Activated CD8-positive, alpha-beta memory T cell treated with anti-CD3 and anti-CD28 coated beads for 36 hours (primary cell): ENCODE measurements at regions not wholly inside any gene's neighbourhood (a gene's known extent, or its start where the extent isn't known, plus 50 kb on each side); places are given as distances from the start of the nearest gene placed in this dataset.

Experiments
- CTCF ChIA-PET: fragments of 350-600 bp; sonication (Branson Sonifier 250); formaldehyde crosslinking; loops from one replicate; lab custom pipeline; 2021; ENCODE audit warnings: antibody characterized with exemption; lab: Charles Lee
- POLR2A ChIA-PET: fragments of 350-600 bp; sonication (Branson Sonifier 250); formaldehyde crosslinking; loops from one replicate; lab custom pipeline; 2021; ENCODE audit warnings: antibody characterized with exemption; lab: Charles Lee

DNA sequence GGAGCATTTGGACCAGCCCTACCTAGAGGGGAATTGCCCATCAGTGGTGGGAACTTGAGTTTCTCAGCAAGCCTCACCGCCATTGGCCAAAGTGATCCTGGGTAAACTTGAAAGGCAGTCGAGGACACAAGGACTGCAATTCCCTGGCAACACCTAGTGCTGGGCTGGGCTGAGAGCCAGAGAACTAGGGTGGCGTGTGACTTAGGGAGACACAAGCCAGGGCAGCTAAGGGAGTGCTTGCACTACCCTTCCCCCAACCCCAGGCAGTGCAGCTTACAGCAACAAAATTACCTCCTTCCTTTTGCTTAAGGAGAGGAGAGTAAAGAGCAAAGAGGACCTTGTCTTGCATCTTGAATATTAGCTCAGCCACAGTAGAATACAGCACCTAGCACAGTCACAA is 176.9 kb upstream of the PRMT6 start:
- ChIA-PET CTCF (no interaction called here), POLR2A (no interaction called here)

- ChIA-PET CTCF (no interaction called here), POLR2A (no interaction called here)
Observed at GRCh38 chr1:106880226-106880625, 176.2 kb upstream of the PRMT6 start.

DNA sequence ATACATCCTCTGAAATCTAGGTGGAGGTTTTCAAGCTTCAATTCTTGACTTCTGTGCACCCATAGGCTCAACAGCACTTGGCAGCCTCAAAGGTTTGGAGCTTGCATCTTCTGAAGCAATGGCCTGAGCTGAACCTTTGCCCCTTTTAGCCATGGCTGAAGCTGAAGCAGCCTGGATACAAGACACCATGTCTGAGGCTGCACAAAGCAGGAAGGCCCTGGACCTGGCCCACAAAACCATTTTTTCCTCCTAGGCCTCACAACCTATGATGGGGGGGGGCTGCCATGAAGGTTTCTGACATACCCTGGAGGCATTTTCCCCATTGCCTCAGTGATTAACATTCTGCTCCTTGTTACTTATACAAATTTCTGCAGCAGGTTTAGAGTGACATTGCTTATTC is 173.3 kb upstream of the PRMT6 start:
- CTCF ChIA-PET, result no interaction called here
- POLR2A ChIA-PET, result no interaction called here

DNA sequence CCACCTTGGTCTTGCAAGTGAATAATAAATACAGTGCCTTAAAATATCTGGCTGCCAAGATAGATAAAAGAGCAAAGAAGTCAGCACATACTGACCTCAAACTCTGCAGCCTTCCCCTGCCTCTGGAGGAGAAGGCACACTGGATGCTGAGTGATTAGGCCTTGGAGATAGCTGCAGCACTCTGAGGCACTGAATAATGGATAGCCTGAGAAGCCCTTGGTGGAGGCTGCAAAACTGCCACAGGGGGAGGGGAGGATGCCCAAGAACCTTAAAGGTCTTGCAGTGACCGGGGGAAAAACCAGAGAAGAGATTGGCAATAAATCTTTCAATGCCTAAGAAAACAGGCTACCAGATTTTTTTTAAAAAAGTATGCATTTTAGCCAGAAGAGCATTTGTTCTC is 167.4 kb upstream of the PRMT6 start:
- POLR2A ChIA-PET, result no interaction called here
- CTCF ChIA-PET, result no interaction called here

DNA sequence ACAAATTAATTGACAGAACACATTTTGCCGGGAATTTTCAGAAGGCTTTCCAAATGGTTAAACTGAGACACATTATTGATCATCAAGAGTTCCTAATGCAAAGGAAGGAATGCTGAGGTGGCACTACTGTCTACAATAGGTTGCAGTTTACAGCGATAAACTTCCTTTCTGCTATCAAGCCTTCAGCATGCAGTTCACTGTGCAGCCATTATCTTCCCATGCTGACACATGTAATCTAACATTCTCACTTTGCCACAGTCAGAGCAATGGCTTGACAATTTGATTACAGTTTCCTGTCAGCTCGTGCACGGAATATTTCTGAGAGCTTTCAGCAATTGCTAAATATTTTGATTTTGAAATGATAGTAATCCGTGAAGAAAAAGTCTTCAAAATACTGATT is 166.9 kb upstream of the PRMT6 start:
- ChIA-PET CTCF (no interaction called here), POLR2A (no interaction called here)

- ChIA-PET POLR2A (no interaction called here), CTCF (no interaction called here)
Observed at GRCh38 chr1:106897976-106898375, 158.5 kb upstream of the PRMT6 start.

- CTCF ChIA-PET, result no interaction called here
- POLR2A ChIA-PET, result no interaction called here
Observed at GRCh38 chr1:106899644-106900043, 156.8 kb upstream of the PRMT6 start.

DNA sequence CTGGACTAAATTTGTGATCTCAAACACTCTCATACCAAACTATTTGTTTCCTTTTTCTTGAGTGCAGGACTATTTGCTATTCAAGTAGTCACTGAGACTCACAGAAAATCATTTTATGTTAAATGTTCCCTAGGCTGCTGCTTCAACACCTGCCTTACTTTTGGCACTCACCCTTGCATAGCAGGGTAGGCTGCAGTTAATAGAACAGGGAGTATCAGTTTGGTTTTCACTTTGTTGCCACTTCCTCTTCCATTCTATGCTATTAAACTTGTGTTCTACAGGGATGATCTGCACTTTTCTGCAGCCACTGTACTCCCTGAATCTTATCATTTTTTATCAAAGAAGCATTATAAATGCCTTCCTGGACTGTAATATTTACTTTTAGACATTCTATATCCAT is 148.7 kb upstream of the PRMT6 start:
- ChIA-PET POLR2A (no interaction called here), CTCF (no interaction called here)

GRCh38 chr1:106908689-106909088 is 147.8 kb upstream of the PRMT6 start:
- ChIA-PET CTCF (no interaction called here), POLR2A (no interaction called here)

DNA sequence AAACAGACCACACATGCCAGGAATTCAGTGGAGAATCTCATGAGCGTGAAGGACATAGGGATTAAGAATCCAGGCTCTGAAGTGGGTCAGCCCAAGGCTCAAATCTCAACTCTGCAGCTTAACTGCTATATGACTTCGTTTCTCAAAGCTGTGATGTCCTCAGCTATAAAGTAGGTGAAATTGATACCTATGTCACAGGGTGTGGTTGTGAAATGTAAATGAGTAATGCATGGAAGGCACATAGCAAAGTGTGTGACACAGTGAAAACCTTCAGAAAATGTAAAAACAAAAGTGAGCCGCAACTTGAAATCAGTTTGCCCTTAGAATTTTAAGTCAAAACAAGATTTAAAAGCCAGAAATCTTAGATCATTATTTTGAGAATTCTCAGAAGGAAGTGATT is 145.7 kb upstream of the PRMT6 start:
- ChIA-PET POLR2A (no interaction called here), CTCF (no interaction called here)

DNA sequence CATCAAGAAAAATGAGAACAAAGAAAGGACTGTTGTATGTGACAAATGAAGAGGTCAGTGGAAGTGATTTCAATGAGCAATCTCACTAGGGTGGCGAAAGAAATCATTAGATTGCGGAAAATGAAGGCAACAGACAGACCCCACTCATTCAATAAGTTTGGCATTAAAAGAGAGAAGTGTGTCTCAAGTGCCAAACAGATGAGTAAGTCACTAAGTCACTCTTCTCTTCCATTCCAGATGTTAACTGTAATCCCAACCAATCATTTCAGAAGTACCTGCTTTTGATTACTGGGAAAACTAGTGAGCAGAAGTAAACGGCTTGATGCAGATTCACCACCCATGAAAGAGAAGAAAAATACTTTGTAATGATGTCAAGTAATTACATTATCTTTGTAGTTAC is 144.3 kb upstream of the PRMT6 start:
- CTCF ChIA-PET, result no interaction called here

GRCh38 chr1:106921186-106921585 is 135.3 kb upstream of the PRMT6 start:
- CTCF ChIA-PET, result no interaction called here
- POLR2A ChIA-PET, result no interaction called here

More for the DNA sequence above, 144.3 kb upstream of the PRMT6 start:
- POLR2A ChIA-PET, result no interaction called here

DNA sequence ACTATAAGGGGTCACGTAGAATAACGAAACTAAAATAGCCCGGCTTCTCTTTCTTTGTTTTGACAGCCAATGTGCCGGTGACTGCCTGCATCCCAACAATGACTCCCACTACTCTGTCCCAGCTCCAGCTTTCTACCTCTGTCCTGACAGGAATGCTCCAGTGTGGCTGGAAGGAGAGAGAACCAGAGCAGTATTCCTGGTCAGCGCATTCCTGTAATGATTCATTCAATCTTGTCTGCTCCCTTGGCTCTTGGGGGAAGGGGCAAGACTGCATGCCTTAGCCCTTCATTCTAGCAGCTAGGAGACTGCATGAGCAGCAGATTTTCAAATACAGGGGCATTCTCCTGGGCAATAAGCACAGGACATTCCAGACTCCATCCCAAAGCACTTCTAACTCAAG is 132.1 kb upstream of the PRMT6 start:
- POLR2A ChIA-PET, result no interaction called here
- CTCF ChIA-PET, result no interaction called here

DNA sequence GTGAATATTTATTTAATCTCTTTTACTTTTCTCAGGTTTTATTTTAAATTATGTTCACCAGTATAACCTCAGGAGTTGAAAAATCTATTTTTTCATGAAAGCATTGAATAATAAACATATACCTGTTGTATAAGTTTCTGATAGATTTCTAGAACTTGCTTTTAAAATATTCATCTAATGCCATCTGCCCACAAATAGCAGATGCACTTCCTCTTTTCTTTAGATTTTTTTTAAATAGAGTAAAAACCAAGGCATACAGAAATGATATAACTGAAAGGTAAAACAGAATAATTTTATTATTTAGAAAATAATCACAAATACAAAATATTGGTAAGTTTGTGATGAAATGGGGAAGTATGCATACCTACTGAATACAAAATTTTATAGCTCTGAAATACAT is 130.7 kb upstream of the PRMT6 start:
- ChIA-PET CTCF (no interaction called here), POLR2A (no interaction called here)

DNA sequence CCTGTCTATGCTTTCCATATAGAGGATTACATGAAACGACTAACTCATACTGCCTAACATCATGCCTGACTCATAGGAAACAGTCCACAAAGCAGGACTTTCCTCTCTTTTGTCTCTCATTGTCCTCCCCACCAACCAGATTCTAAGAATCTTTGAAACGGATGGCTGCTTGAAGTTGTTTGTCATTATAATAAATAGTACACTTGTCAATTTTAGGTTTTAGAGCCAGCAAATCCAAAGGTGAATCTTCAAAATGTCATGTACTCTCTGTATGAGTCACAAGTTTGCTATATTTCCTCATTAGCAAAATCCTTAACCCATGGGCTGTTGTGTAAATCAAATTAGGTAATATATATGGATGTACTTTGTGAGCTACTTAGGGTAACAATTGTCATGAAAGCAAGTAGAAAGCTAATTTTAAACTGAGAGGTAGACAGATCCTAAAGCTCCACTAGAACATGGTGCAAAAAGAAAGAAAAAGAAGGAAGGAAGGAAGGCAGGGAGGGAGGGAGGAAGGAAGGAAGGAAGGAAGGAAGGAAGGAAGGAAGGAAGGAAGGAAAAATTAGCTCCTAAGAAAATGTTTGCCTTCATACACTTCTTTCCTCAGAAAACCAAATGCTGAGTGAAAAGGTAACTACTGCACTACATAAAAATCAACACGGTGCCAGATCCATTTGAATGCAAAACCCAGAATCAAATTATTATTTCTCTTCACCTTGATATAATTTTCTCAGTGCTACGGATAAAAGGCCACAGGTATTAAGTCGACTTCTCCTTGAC is 129.5 kb upstream of the PRMT6 start:
- CTCF ChIA-PET, result interaction anchor here (0.5 kb wide), 1 partner anchor 84 kb away, joined by 3 read pairs; no protein-coding TSS in a partner anchor

GRCh38 chr1:106937104-106937503 is 119.4 kb upstream of the PRMT6 start:
- CTCF ChIA-PET, result no interaction called here
- POLR2A ChIA-PET, result no interaction called here

More for the DNA sequence above, 129.5 kb upstream of the PRMT6 start:
- POLR2A ChIA-PET, result no interaction called here

GRCh38 chr1:106944721-106945120 is 111.8 kb upstream of the PRMT6 start:
- ChIA-PET POLR2A (no interaction called here), CTCF (no interaction called here)

- ChIA-PET CTCF (no interaction called here), POLR2A (no interaction called here)
Observed at GRCh38 chr1:106952776-106953175, 103.7 kb upstream of the PRMT6 start.

DNA sequence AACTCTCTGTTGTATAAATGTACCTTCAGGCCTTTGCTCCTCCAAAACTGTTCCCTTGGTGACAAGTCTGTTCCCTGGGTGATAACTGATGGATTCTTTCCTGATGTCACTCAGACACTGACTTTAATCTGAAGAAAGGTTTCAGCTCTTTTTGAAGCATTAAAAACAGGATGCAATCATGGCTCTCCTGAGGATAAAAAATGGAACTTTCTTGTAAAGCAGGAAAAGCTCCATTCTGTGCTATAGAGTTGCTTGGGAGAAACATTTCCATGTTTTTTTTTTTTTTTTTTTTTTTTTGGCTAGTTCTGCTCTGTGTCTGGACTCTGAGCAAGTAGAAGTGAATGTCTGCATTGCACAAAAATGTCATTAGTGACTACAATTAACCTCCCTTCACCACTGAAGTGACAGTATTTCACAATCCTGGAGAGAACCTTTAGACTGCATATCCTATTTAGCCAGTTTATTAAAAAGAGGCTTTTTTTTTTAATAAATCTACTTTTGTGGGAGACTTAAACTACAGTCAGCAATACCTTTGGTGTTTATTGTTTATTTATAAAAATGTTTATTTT is 101.7 kb upstream of the PRMT6 start:
- CTCF ChIA-PET, result no interaction called here
- POLR2A ChIA-PET, result no interaction called here

DNA sequence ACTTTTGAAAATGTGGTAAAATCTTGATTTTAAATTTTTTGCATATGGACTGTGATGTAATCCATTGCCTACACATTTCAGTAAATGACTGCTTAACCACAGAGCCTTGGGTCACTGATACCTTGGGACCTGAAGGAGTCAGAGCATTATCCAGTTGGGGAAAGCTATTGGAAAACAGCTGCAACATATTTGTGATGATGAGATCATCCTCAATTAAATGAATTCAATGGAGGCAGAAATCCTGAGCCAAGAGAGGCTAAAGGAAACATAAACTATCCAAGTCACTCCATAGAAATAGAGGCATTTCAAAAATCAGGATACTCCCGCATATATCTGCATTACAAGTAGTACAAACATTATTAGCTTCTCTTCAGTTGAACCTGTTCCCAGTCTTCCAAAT is 99.8 kb upstream of the PRMT6 start:
- CTCF ChIA-PET, result no interaction called here
- POLR2A ChIA-PET, result no interaction called here

DNA sequence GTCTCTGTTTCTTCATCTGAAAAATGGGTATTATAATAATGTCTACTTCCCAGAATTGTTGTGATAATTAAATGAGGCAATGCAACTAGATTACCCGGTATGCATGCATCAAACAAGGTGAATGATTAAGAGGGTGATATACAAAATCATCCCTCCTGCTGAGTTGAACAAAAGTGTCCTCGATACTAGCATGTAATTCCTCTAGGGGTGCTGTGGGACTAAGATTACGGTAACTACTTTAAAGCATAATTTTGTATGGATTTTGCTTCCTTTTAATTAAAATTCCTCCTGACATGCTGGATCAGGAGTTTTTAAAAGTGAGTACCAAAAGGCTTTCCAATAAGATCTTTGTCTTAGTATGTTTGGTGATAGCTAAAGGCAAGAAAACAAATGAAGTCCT is 98.7 kb upstream of the PRMT6 start:
- POLR2A ChIA-PET, result no interaction called here
- CTCF ChIA-PET, result no interaction called here

DNA sequence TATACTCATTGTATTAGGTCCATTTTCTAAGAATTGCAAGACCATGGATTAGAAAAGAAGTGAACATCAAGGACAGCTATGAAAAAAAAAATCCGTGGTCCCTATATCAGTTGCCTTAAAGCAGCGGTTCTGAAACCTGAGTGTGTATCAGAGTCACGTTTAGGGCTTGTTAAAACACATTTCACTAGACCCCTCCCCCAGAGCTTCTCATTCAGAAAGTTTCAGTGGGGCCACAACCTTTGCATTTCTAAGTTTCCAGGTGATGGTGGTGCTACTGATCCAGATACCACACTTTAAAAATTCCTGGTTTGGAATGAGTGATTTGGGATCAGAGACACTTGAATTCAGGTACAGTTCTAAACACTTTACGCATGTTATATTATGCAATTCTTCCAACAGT is 96.1 kb upstream of the PRMT6 start:
- POLR2A ChIA-PET, result no interaction called here

More for the DNA sequence above, 96.1 kb upstream of the PRMT6 start:
- CTCF ChIA-PET, result no interaction called here
